Body of pancreas (tissue), 4 donors: ENCODE measurements at regions not wholly inside any gene's neighbourhood (a gene's known extent, or its start where the extent isn't known, plus 50 kb on each side); places are given as distances from the start of the nearest gene placed in this dataset.

Experiments
- CTCF ChIP-seq, 7 experiments: fragments of 450-650 bp in 4 of 7; fragments of 200-600 bp in 3 of 7; sonication (generic) in 3 of 7; IDR thresholded peaks; one replicate each; pipeline ENCODE4 v1.5.1; 2016 to 2019; ENCODE audit warnings: antibody characterized with exemption in 7 of 7
- POLR2A ChIP-seq, 3 donors: fragments of 450-650 bp; IDR thresholded peaks; one replicate each; pipeline ENCODE4 v1.6.1; 2016; ENCODE audit warnings: antibody characterized with exemption in 3 of 3, mild to moderate bottlenecking in 2 of 3

DNA sequence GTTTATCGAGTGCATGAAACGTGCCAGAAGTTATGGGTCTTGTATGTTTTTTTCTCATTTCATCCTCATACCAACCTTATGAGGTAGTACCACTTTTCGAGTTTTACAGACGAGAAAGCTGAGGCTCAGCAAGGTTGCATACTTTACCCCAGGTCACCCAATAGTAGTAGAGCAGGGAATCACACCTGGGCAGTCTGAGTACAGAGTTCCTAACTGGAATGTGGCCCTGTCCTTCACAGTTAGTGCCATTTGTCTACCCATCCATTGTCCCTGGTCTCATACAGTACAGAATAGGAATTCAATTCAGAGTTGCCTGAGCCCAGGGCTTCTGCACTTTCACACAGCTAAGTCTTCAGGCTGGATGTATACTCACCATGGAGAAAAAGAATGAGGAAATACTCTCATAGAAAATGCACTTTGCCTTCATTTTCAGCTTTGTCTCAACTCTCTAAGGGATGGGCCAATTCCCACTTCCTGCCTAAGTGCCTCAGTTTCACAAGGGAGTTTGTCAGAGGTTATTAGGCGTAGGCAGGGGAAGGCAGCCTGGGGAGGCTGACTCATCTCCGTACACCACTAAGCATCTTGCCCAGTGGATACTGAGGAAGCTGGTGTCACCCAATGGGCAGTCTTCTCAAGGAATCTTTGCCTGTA lies 93.2 kb downstream of the TMEM212 start:
- TF ChIP-seq CTCF (IDR thresholded peaks at IDR 0.05) (no peak), POLR2A (IDR thresholded peaks at IDR 0.05) (no peak)
